IMR-90 (cell line): ENCODE measurements at regions not wholly inside any gene's neighbourhood (a gene's known extent, or its start where the extent isn't known, plus 50 kb on each side); places are given as distances from the start of the nearest gene placed in this dataset.
"Not testable (repeated sequence)": the region's sequence is repeated elsewhere in the genome, so short reads cannot be mapped to it uniquely, and the experiment has no call there.

Experiments
- CEBPB ChIP-seq: IDR thresholded peaks from 2 replicates; pipeline ENCODE4 v1.6.1; 2012; ENCODE audit warnings: low read depth, low read length, improper control_type of control experiment
- CHD1 ChIP-seq: IDR thresholded peaks from 2 replicates; pipeline ENCODE4 v1.6.1; 2012; ENCODE audit warnings: low read depth, low read length, improper control_type of control experiment
- MAFK ChIP-seq: IDR thresholded peaks from 2 replicates; pipeline ENCODE4 v1.6.1; 2012; ENCODE audit warnings: low read depth, low read length, improper control_type of control experiment
- MAZ ChIP-seq: IDR thresholded peaks from 2 replicates; pipeline ENCODE4 v1.6.1; 2012; ENCODE audit warnings: low read depth, mild to moderate bottlenecking, low read length, improper control_type of control experiment, moderate library complexity, borderline replicate concordance
- POLR2A ChIP-seq: IDR thresholded peaks from 2 replicates; pipeline ENCODE4 v1.6.1; 2012; ENCODE audit warnings: mild to moderate bottlenecking, low read depth, low read length
- RAD21 ChIP-seq: IDR thresholded peaks from 2 replicates; pipeline ENCODE4 v1.6.1; 2012; ENCODE audit warnings: low read length, improper control_type of control experiment
- RFX5 ChIP-seq: IDR thresholded peaks from 2 replicates; pipeline ENCODE4 v1.8.0; 2012; ENCODE audit warnings: low read depth, mild to moderate bottlenecking, low read length, moderate library complexity
- SMC3 ChIP-seq: fragments of 150-350 bp; IDR thresholded peaks from 2 replicates; pipeline ENCODE4 v1.6.1; 2016; ENCODE audit warnings: low read depth, mild to moderate bottlenecking, antibody characterized with exemption, low read length, moderate library complexity
- TF ChIP-seq, protein P1 (sequence below): conservative IDR thresholded peaks from 2 replicates; pipeline ENCODE4 v1.5.1; 2012; ENCODE audit warnings: mild to moderate bottlenecking, low read depth, low read length, improper control_type of control experiment
- TF ChIP-seq, protein P2 (sequence below): fragments of 150-350 bp; IDR thresholded peaks from 2 replicates; pipeline ENCODE4 v1.6.1; 2017; ENCODE audit warnings: mild to moderate bottlenecking, antibody characterized with exemption, low read length, low read depth

DNA sequence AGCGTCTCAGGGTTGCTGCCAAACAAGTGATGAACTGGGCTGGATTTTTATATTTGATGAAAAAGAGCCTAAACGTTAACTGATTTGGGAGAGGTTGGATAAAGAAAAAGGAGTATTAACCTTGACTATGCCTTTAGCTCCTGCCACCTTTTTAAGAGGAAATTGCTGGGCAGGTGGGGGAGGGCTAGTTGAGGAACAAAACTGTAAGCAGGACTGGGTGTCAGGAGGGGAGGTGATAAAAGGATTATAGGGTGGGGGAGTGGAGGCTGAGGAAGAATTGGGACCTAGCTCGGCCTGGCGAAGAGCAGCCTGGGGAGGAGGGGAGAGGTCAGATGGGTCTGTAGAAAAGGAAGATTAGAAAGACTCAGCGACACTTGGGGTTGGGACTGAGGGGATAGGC lies 223.9 kb upstream of the ZNF608 start:
- not testable (repeated sequence) for TF ChIP-seq CEBPB, MAZ, POLR2A, RFX5, SMC3, MAFK, RAD21, CHD1
- TF ChIP-seq, protein P1, sequence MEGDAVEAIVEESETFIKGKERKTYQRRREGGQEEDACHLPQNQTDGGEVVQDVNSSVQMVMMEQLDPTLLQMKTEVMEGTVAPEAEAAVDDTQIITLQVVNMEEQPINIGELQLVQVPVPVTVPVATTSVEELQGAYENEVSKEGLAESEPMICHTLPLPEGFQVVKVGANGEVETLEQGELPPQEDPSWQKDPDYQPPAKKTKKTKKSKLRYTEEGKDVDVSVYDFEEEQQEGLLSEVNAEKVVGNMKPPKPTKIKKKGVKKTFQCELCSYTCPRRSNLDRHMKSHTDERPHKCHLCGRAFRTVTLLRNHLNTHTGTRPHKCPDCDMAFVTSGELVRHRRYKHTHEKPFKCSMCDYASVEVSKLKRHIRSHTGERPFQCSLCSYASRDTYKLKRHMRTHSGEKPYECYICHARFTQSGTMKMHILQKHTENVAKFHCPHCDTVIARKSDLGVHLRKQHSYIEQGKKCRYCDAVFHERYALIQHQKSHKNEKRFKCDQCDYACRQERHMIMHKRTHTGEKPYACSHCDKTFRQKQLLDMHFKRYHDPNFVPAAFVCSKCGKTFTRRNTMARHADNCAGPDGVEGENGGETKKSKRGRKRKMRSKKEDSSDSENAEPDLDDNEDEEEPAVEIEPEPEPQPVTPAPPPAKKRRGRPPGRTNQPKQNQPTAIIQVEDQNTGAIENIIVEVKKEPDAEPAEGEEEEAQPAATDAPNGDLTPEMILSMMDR, result not testable (repeated sequence)
- TF ChIP-seq, protein P2, sequence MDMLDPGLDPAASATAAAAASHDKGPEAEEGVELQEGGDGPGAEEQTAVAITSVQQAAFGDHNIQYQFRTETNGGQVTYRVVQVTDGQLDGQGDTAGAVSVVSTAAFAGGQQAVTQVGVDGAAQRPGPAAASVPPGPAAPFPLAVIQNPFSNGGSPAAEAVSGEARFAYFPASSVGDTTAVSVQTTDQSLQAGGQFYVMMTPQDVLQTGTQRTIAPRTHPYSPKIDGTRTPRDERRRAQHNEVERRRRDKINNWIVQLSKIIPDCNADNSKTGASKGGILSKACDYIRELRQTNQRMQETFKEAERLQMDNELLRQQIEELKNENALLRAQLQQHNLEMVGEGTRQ, result not testable (repeated sequence)
